ENCODE measurements at regions not wholly inside any gene's neighbourhood (a gene's known extent, or its start where the extent isn't known, plus 50 kb on each side); places are given as distances from the start of the nearest gene placed in this dataset.
A peak's percentile ranks its signal among the peaks of the same experiment; 100 is the strongest.

DNA sequence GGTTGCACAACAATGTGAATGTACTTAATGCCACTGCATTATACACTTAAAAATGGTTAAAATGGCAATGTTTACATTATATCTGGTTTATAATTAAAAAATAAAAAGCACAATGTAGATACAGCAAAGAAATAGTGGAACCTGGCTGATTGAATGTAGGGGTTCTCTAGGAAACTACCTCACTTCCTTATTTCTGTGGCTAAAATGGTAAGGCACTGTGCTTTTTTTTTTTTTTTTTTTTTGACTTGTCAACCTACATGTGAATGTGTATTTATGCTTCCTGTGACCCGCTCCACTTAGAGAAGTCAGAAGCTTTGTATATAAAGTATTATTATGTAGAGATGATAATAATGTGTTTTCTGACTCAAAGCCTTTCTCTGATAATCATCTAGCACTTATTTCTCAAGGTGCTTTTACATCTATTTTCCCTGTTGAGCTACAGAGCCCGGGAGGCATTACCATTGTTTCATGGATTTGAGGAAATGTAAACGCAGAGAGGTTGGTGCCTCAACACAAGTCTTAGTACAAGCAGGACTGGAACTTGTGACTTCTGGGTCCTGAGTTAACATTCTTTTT, 55.0 kb downstream of the SOX4 start:
- DNase-seq: peak; percentile 80

DNA sequence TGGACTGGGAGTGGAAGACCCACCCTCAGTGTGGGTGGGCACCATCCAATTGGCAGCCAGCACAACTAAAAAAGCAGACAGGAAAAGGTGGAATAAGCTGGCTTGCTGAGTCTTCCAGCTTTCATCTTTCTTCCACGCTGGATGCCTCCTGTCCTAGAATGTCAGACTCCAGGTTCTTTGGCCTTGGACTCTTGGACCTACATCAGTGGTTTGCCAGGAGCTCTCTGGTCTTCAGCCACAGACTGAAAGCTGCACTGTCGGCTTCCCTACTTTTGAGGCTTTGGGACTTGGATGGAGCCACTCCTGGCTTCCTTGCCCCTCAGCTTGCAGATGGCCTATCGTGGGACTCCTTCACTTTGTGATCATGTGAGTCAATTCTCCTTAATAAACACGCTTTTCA, 59.8 kb downstream of the SOX4 start:
- no peak for DNase-seq

DNA sequence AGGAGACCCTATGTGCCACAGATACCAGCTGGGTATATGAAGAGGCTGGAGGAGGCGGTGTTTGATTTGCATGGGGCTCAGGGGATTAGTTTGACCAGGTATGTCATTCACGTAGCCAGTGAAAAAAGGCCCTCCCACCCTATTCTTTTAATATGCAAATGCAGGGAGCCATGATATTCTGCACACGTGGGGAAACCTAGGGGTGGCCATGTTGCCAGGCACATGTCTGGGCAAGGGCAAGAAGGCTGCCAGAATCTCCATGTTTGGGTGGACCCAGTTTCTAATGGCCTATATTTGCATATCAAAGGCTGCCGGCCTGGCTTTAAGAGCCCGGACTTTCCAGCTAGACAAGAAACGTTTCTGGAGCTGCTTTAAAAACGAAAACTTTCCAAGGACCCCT, 60.4 kb downstream of the SOX4 start:
- no peak for DNase-seq

DNA sequence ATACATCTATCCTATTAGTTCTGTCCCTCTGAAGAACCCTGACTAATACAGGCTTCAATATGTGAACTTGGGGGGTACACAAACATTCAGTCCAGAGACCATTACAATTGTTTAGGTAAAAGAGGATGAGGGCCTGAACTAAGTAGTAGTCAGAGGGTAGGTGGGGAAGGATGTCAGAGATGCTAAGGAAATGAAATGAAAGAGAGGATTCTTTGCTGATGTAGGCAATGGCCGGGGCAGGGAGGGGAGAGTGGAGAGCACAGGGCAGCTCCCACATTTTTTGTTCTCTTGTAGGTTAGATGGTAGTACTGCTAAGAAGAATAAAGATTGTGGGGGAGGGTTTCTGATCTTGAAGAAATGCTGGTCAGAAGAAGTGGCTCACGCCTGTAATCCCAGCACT, 60.8 kb downstream of the SOX4 start:
- DNase-seq: no peak

DNA sequence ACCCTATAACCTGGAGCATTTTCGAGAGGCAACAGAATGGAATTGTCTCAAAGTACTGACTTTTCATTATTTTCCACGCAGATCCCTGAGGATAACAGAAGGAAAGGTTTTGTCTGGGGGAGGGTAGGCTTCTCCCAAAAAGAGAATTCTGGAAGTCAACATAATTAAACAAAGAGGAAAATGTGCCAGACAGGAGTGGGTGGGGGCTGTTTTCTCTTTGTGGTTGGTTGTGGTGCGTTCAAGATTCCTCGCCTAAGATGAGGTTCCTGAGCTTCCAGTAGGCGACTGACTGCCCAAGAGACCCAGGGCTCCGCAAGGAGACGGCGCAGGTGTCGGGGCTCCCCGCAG, 70.4 kb downstream of the SOX4 start:
- DNase-seq: no peak

DNA sequence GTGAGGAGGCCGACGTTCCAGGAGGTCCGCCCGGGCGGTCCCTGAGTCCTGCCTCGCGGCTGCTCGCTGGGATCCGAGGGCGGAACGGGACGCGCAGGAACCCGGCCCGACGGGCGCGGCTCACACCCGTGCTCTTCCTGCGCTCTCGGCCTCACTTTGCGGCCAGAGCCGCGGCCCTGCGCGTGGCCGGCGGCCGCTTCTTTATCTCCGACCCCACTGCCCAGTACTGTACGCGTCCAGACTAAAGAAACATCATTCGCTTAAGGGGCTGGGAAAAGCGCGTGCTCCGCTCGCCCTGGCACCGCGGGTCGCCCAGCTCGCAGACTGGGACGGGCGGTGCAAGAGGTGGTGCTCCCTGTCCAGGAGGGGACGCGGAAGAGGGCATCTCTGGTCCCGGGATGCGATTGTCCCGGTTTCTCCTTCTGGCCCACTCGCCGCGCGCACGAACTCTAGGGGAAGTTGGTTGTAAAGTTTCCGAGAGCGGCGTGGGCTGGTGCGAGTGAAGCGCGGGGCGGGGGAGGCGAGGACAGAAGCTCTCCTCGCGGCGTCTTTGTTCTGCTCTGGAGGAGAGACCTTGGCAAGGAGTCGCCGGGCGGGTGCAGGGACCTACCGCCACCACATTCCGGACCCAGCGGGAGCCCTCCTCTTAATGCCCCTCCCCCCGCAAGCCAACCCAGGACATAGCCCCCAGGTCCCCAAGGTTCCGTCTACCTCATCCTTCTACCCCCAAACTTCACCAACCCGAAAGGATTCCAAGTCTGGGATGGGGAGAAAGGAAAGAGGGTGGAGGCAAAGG, 71.0 kb downstream of the SOX4 start:
- no peak for DNase-seq

DNA sequence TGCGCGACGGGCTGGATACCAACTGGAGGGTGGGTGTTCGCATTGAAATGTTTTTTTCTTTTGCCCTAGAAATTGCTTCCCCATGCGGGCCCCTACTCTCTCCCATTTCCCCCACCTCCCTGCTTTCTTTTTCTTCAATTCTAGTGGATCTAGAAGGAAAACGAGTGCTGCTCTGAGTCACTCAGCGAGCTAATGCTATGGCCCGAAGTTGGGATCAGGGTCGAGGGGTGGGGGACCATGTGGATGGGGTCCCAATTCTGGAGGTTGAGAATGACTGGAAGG, 71.5 kb downstream of the SOX4 start:
- no peak for DNase-seq

DNA sequence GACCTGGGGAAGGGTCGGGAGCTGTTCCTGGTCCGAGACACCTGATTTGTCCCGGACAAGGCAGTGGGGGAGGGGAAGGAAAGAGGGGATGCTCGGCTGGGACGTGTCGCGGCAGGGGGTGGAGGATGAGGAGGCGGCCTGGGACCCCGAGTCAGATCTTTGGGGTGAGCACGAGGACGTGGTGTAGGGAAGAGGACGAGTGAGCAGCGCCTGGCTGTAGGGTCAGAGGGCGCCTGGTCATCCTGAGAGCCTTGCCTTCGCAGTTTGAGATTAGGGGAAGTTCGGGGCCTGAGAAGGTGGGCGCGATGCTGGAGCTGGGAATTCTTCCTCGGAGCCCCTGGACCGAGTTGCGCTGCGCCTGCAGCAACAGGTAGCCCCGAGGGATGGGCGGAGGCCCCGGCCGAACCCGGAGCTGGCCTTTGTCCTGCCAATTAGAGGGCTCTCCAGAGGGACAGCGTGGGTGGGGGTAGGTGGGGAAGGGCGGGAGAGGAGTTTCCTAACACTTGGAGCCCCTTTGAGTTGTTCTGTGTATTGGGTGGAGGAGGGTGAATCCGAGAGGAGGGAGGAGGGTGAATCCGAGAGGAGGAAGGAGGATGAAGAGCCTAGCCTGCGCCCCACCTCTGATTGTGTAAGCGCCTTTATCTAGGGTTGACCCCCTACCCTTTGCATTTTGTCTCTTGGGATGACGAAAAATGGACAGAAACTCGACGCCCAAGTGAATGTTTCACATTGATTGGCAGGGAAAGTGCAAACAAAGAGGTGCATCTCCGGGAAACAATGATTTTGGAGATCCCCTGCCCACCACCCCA, 72.0 kb downstream of the SOX4 start:
- DNase-seq: no peak

DNA sequence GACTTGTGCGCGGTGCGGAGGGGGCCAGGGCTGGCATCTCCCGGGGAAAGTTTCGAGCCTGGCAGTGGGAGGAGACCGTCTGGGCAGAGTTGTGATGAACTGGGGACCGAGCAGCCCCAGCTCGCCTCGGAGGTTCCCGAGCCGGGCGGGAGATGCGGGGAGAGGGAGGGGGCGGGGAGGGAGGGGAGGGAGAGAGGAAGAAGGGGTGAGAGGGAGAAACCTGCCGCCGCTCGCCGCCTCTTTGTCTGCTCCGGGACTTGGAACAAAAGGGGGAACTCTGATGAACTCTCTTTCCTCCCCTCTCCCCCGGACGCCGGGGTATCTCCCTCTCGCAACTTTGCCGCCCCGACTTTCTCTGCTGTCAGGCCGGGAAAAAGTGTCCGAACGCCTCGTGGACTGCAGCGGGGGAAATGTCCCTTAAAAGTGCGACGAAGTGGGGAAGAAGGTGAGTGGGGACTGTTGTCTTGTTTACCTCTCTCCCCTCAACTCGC, 72.7 kb downstream of the SOX4 start:
- no peak for DNase-seq

DNA sequence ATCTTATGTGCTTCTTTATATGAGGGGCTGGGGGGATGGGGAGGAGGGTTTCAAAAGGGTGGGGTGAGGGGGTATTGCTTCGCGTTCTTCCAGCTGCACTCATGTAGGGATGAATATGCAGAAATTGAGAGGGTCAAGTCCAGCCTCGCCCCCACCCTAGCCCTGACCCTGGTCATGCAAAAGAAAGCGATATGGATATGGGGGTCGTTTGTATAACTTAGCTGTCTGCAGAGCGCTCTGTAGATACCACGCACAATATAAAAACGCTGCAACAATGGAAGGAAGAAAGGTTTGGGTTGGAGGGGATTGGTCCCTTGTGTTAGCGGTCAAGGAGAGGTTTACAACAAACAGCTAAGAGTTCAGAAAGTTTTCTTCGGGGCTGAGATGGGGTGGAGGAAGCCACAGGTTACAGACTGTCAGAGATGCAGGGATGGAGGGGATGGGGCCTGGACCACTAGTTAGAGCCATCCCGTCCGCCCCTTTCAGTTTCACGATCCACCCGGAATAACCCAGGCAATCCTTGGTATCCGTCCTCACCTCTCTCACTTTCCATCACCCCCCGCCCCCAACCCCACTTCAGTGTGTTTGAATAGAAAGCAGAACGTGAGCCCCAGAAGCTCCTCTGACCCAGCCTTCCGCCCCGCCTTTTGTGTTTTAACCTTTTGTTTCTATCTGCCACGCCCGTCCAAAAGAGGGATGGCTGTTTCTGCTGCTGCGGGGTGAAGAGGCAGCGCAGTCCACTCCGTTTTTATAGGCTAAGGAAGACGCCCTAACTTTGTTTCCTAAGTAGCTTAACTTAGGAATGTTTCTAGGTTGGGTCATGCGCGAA, 73.5 kb downstream of the SOX4 start:
- no peak for DNase-seq

DNA sequence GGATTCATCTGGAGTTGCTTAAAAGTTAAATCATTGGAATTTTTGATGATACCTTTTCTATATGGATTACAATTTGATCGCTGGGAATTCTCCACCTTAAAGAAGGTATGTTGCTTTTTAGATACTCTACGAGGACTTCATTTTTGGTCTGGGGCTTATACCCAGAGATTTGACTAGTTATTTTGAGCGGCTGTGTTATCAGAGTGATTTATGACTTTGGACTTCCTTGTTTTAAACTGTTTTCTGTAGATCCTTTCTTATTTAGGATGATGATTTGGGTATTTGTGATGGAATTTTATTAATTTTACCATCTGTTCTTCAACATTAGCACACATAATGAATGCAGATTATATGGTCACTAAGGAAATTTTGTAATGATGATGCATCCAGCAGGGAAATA, 75.2 kb downstream of the SOX4 start:
- no peak for DNase-seq

DNA sequence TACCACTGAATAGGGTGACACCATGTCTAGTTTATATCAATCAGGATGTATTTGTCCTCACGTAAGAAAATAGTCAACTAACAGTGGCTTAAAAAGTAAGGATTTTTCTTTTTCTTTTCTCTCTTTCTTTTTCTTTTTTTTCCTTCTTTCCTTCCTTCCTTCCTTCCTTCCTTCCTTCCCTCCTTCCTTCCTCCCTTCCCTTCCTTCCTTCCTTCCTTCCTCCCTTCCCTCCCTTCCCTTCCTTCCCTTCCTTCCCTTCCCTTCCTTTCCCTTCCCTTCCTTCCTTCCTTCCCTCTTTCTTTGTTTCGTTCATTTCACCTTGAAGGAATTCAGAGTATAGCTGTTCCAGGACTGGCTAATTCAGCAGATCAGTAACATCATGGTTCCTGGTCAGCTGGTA, 83.2 kb downstream of the SOX4 start:
- DNase-seq: no peak

DNA sequence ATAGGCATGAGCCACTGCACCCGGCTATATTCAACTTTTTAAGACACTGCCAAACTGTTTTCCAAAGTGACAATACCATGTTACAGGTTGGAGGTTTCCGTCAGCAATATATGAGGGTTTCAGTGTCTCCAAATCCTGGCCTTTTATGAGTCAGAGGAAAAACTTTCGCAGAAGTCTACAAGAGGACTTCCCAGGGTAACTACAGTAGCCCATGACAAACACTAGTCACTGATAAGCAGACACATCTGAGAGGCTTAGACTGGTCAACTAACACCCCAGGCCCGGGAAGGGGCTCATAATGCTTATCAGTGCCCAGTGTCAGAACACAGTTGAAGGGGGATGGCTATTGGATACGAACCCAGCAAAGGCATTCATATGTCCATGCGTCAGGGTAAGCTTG, 85.4 kb downstream of the SOX4 start:
- no peak for DNase-seq

DNA sequence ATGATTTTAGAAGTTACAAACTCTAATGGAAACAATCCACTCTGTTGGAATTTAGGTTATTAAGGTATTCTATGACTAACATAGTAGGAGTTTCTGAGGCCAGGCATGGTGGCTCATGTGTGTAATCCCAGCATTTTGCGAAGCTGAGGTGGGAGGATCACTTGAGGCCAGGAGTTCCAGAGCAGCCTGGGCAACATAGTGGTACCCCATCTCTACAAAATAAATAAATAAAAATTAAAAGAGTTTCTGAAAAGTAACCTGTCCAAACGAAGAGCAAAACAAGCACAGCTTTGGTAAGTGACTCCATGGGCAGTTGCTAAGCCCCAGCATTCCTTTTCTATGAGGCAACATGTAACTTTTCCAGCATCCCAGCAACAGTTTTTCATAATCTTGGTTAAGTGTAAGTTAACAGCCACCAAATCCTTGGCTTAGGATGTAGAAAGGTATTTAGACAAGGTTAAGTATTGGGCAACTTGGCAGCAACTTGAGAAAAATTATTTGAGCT, 86.3 kb downstream of the SOX4 start:
- no peak for DNase-seq

DNA sequence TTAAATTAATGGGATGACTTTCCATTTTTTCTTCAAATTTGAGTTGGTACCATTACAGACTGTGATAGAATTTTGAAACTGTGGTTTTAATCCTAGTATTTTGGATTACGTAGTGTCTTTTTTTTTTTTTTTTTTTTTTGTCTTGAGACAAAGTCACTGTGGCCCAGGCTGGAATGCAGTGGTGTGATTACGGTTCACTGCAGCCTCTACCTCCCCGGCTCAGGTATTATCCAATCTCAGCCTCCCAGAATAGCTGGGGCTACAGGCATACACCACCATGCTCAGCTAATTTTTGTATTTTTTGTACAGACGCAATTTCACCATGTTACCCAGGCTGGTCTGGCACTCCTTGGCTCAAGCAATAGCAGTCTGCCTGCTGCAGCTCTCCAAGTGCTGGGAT, 87.1 kb downstream of the SOX4 start:
- DNase-seq: no peak

DNA sequence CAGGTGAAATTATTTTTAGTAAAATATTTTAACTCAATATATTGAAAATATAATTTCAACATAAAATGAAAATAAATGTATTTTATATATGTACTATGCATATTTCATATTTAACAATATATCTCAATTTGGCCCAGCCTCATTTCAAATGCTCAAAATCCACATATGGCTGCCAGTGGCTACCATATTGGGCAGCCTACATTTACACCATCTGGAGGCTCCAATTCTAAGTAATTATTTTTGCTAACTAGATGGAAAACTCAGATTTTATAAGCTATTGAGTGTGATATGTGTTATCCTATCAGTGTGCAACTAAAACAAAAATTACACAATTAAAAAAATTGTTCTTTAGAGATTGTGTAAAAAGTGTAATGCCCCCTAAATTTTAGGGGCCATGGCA, 96.9 kb downstream of the SOX4 start:
- no peak for DNase-seq

DNA sequence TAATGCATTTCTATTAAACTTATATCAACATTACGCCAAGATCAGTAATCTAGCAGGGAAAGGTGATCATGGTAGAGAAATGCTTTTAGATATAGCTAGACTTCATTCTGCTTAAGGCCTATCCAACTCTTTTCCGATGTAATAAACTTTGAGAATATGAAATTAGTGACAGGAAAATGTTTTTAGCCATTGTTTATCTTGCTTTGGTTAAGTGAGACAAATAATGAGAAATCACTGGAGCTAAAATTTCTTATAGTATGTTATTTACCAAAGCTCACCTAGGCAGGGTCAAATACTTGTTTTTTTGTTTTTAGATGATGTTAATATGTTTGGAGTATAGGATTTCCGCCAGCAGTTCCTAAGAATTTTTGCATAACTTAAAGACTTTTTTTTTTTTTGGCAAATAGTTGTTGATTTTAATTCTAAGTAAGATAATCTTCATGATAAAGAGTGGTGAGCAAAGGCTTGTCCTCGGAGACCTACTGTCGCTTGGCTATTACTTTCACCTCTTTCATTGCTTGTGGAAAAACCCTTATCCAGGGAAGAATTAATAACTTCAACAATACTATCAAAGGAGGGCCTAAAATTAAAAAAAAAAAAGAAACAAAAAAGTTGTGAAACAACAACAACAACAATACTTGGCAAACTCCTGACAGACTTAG, 98.3 kb downstream of the SOX4 start:
- no peak for DNase-seq

DNA sequence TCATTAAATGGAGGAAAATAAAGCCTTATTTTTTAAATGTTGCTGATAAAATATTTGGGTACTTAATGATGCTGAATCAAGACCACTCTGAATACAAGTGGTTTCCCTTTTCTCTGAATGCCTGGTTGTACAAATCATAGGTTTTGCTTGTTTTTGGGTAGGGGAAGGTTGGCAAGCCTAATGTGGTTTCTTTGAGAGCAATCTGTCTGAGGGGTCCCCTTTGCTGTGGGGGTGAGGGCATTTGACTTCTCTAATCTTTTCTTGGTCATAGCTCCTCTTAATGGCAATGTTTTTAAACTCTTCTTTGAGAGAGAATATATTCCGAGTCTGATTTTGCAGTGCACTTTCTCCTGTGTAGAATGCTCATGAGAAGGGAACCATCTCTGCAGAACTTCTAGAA, 99.2 kb downstream of the SOX4 start:
- DNase-seq: no peak

DNA sequence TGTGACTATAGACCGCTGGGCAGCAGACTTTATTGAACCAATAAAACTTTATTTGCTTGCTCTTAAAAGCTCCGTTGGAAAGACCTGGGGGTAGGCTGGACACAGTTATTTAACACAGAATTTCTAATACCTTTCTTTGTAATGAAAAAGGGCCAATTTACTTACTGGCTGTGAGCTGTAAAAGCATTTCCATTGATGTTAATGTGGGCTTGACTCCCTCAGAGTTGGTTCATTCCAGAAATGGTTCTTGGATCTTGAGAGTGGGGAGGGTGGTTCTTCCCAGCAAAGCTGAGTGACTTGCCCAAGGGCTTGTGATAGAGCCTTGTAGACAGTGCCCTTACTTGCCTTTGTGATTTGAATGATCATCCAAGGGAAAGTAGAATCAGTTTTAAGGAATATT, 100.6 kb downstream of the SOX4 start:
- no peak for DNase-seq

DNA sequence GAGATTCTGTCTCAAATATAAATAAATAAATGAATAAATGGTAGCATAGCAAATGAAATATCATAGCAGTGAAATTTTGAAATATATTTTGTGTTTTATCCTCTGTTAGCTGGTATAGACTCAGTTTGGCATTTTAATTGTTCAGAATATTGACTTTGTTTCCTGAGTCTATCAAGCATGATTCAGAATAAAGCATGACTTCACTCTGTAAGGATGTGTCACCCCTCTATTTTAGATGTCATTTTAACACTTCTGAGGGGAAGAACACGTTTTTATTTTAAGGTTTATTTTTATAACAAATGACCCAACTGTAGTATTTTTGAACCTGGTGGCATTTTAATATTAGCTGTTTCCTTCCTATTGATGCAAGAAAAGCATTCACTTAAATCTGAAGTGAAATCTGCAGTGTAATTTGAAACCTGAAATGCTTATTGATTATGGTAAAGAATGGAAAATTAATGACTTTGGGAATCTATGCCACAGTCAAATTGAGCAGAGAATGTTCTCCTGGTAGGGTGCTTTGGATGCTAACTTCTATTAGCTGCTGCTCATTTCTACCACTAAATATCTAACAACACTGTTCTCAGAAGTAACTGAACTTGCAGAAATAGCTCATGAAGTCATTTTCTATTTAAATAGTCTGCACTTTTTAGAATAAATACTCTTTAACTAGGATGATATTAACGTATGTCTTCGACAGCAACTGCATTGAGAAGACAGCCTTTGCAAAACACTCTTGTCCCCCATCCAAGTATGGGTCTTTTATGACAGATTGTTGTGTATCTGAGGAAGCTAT, 114.2 kb downstream of the SOX4 start:
- DNase-seq: no peak

DNA sequence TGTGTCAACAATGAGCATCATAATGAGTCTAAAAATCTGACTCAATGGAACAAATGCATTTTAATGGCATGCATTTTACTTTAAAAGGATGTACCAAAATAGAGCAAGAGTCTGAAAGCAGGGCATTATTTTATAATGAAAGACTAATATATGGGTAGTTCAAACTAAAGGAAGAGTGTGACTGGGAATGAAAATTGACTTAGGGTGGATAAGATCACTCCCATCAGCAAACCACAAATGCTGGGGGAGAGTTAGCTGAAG, 114.7 kb downstream of the SOX4 start:
- no peak for DNase-seq

DNA sequence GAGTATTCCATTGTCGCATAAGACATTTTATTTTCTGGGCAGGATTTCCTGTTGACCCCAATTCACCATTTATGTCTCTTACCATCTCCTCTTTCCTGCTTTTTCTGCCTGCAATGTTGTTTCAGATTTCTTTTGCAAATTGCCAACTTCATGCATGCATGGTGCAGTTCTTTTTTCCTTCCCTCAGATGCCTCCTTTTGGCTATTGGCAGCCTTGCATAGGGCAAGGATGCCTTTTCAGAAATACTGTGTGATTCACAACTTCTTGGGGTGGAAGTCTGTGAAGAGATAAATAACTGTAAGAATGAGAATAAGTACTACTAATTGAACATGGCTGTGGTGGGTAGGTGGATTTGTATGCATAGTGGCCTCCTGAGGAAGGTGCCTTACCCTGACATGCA, 116.7 kb downstream of the SOX4 start:
- DNase-seq: no peak

Data from MV-4-11 (cell line).